ENCODE measurements at regions not wholly inside any gene's neighbourhood (a gene's known extent, or its start where the extent isn't known, plus 50 kb on each side); places are given as distances from the start of the nearest gene placed in this dataset.

DNA sequence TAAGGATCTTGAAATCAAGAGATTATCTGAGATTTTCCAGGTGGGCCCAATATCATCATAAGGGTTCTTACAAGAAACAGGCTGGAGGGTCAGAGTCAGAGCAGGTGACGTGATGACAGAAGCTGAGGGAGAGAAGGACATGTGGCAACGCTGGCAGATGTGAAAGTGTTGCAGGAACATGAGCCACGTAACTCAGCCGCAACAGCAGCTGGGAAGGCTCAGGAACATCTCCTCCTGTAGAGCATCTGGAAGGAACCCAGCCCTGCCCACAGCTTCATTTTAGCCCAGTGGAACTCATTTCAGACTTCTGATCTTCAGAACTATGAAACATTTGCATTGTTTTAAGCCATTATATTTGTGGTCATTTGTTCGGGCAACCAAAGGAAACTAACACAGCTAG lies 156.3 kb upstream of the VEGFC start:
- Histone ChIP-seq H3K4me2 (ENCODE audit: low read depth, low read length, poor library complexity, severe bottlenecking) (no peak overlapping the region), H3K9me3 (ENCODE audit: low read length) (no peaks in the 10 kb centered on the region), H2AFZ (ENCODE audit: low read length) (no peak overlapping the region)

DNA sequence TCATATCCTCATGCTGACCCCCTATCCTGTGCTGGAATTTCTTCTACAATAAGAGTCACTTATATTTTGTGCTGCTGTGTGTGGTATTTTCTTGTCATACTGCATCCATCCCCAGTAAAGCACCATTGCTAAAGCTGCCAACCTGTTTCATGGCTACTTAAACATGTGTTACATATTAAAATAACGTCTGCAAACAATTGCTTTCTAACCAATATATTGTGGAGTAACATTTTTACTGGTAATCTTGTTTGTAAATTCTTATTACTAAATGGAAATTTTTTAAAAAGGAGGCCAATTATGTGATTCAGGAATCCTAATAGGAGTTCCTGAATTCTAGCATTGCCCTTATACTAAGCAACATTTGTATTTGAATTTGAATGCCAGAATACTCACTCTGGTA lies 160.3 kb upstream of the VEGFC start:
- H3K27ac ChIP-seq (ENCODE audit: low read length), result no peak overlapping the region
- no peaks in the 10 kb centered on the region for H3K4me1 ChIP-seq (ENCODE audit: low read length)
- DNase-seq, result no peak
- no peak overlapping the region for H3K4me3 ChIP-seq (ENCODE audit: low read length)
- H3K79me2 ChIP-seq (ENCODE audit: low read length), result no peaks in the 10 kb centered on the region
- H2AFZ ChIP-seq (ENCODE audit: low read length), result no peak overlapping the region
- H3K9me3 ChIP-seq (ENCODE audit: low read length), result no peaks in the 10 kb centered on the region
- H3K36me3 ChIP-seq (ENCODE audit: insufficient read depth, low read length), result no peaks in the 10 kb centered on the region
- no peak overlapping the region for H3K9ac ChIP-seq (ENCODE audit: low read length)
- no peaks in the 10 kb centered on the region for H3K27me3 ChIP-seq (ENCODE audit: low read length)
- no peak overlapping the region for H3K4me2 ChIP-seq (ENCODE audit: low read depth, low read length, poor library complexity, severe bottlenecking)
- no peaks in the 10 kb centered on the region for H4K20me1 ChIP-seq (ENCODE audit: insufficient read depth, low read depth, low read length)
- H3K9me2 ChIP-seq (replicated peaks; ENCODE audit: insufficient read depth, low read length), result no peaks in the 10 kb centered on the region

More for the DNA sequence above, 156.3 kb upstream of the VEGFC start:
- Histone ChIP-seq H3K36me3 (ENCODE audit: insufficient read depth, low read length) (no peaks in the 10 kb centered on the region), H3K79me2 (ENCODE audit: low read length) (no peaks in the 10 kb centered on the region), H3K27ac (ENCODE audit: low read length) (no peak overlapping the region), H4K20me1 (ENCODE audit: insufficient read depth, low read depth, low read length) (no peaks in the 10 kb centered on the region), H3K9ac (ENCODE audit: low read length) (no peak overlapping the region), H3K9me2 (replicated peaks; ENCODE audit: insufficient read depth, low read length) (no peaks in the 10 kb centered on the region), H3K4me1 (ENCODE audit: low read length) (no peaks in the 10 kb centered on the region), H3K27me3 (ENCODE audit: low read length) (no peaks in the 10 kb centered on the region), H3K4me3 (ENCODE audit: low read length) (no peak overlapping the region)
- no peak for DNase-seq

DNA sequence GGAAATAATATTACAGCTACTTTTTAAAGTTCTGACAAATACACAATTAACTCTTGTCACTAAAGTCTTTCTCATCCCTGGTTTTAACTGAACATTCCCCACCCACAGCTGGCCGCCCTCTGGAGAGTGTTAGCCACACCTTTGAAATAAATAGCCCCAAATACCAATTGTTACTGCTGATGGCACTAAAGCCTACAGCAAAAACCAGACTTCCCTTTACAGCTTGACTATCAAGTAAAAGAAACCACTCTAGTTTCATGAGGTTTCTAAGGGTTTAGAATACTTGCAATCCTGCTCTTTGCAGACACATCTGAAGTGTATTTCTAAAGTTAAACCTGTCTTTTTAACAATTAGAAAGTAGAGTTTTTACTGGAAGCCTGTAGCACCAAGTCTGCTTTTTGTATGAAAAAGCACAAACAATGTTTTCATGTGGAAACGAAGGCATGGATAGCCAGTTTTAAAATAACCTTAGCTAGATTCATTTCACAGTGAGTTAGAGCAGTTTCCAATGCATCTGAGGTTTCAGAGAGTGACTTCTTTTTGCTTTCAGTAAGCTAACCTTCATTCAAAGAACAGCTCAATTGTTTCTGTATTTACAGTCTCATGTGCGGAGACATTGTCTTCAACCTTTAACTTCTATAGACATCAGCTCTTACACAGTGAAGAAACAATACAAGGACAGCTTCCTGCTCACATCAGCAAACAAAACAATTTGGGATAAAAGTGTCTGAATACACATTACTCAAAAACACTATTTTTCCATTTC lies 164.8 kb upstream of the VEGFC start:
- no peak for DNase-seq
- Histone ChIP-seq H3K4me2 (ENCODE audit: low read depth, low read length, poor library complexity, severe bottlenecking) (no peak overlapping the region), H3K4me1 (ENCODE audit: low read length) (no peaks in the 10 kb centered on the region), H4K20me1 (ENCODE audit: insufficient read depth, low read depth, low read length) (no peaks in the 10 kb centered on the region), H3K9me2 (replicated peaks; ENCODE audit: insufficient read depth, low read length) (no peaks in the 10 kb centered on the region), H3K27me3 (ENCODE audit: low read length) (no peaks in the 10 kb centered on the region), H2AFZ (ENCODE audit: low read length) (no peak overlapping the region), H3K9me3 (ENCODE audit: low read length) (no peaks in the 10 kb centered on the region), H3K9ac (ENCODE audit: low read length) (no peak overlapping the region), H3K36me3 (ENCODE audit: insufficient read depth, low read length) (no peaks in the 10 kb centered on the region), H3K79me2 (ENCODE audit: low read length) (no peaks in the 10 kb centered on the region), H3K27ac (ENCODE audit: low read length) (no peak overlapping the region), H3K4me3 (ENCODE audit: low read length) (no peak overlapping the region)

DNA sequence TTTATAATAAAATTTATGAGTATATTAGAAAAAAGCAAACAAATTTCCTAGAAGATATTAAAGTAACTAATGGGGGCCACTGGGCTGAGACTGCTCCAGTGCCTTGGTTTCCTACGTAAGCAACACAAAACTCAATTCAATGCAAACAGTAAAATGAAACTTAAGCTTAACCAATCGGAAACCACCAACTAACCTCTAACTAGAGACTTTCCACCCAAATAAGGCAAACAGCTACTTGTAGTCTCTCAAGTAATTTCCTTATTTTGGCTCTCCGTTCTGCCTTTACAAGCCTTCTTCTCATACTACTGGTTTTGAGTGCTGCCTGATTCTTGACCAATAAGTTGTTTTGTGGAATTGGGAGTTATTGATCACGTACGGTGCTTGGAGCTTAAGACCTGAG lies 167.3 kb upstream of the VEGFC start:
- Histone ChIP-seq H3K9ac (ENCODE audit: low read length) (no peak overlapping the region), H2AFZ (ENCODE audit: low read length) (no peak overlapping the region), H3K9me3 (ENCODE audit: low read length) (no peaks in the 10 kb centered on the region), H3K4me2 (ENCODE audit: low read depth, low read length, poor library complexity, severe bottlenecking) (no peak overlapping the region), H3K4me3 (ENCODE audit: low read length) (no peak overlapping the region), H3K27ac (ENCODE audit: low read length) (no peak overlapping the region), H3K4me1 (ENCODE audit: low read length) (no peaks in the 10 kb centered on the region), H3K27me3 (ENCODE audit: low read length) (no peaks in the 10 kb centered on the region), H3K79me2 (ENCODE audit: low read length) (no peaks in the 10 kb centered on the region), H4K20me1 (ENCODE audit: insufficient read depth, low read depth, low read length) (no peaks in the 10 kb centered on the region), H3K36me3 (ENCODE audit: insufficient read depth, low read length) (no peaks in the 10 kb centered on the region), H3K9me2 (replicated peaks; ENCODE audit: insufficient read depth, low read length) (no peaks in the 10 kb centered on the region)
- DNase-seq, result no peak

DNA sequence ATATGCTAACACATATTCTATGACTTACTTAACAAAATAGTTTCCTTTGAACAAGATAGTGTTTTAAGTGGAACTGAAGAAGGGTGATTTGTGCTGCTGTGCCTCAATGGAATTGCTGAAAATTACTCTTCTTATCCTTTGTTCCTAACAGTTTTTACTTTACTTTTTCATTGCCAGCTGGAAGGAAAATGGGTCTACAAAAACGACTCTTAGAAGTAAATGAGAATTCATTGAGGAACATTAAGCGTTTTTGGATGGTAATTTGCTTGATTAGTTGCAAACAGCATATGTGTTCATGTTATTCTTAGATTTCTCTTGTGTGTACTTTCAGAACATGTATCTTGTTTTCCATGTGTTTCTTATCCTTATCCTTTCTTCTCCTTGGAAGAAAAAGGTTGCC lies 170.4 kb upstream of the VEGFC start:
- no peaks in the 10 kb centered on the region for H3K79me2 ChIP-seq (ENCODE audit: low read length)
- H4K20me1 ChIP-seq (ENCODE audit: insufficient read depth, low read depth, low read length), result no peaks in the 10 kb centered on the region
- no peak for DNase-seq
- no peaks in the 10 kb centered on the region for H3K27me3 ChIP-seq (ENCODE audit: low read length)
- H3K9me3 ChIP-seq (ENCODE audit: low read length), result no peaks in the 10 kb centered on the region
- no peaks in the 10 kb centered on the region for H3K4me1 ChIP-seq (ENCODE audit: low read length)
- H3K9me2 ChIP-seq (replicated peaks; ENCODE audit: insufficient read depth, low read length), result no peaks in the 10 kb centered on the region
- no peak overlapping the region for H3K4me2 ChIP-seq (ENCODE audit: low read depth, low read length, poor library complexity, severe bottlenecking)
- H3K27ac ChIP-seq (ENCODE audit: low read length), result no peak overlapping the region
- H3K9ac ChIP-seq (ENCODE audit: low read length), result no peak overlapping the region
- no peaks in the 10 kb centered on the region for H3K36me3 ChIP-seq (ENCODE audit: insufficient read depth, low read length)
- H2AFZ ChIP-seq (ENCODE audit: low read length), result no peak overlapping the region
- no peak overlapping the region for H3K4me3 ChIP-seq (ENCODE audit: low read length)

DNA sequence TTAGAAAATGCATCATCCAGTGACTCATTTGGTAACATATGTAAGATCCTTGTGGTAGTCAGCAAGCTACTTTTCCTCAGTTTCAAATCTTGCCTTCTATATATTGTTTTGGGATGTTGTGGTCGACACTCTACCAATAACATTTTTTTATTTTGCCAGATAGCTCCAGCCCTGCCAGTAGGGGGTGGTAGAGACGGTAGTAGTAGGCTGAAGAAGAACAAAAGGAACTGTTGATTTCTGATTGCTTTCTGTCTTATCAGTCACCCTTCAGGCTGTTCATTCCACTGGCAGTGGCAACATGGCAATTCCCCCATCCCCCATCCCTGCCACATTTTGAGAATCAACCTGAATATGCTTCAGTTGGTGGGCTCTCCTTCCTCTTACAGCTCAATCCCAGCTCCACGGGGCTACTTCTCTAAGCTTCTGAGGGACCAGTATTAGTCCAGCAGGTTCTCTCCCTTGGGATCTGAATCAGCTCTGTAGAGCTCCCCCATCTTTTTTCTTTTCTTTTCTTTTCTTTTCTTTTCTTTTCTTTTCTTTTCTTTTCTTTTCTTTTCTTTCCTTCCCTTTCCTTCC lies 171.5 kb upstream of the VEGFC start:
- H2AFZ ChIP-seq (ENCODE audit: low read length), result no peak overlapping the region
- no peak overlapping the region for H3K4me2 ChIP-seq (ENCODE audit: low read depth, low read length, poor library complexity, severe bottlenecking)
- no peaks in the 10 kb centered on the region for H3K36me3 ChIP-seq (ENCODE audit: insufficient read depth, low read length)
- H4K20me1 ChIP-seq (ENCODE audit: insufficient read depth, low read depth, low read length), result no peaks in the 10 kb centered on the region
- H3K9ac ChIP-seq (ENCODE audit: low read length), result no peak overlapping the region
- H3K79me2 ChIP-seq (ENCODE audit: low read length), result no peaks in the 10 kb centered on the region
- peak; percentile 52 for DNase-seq
- no peak overlapping the region for H3K27ac ChIP-seq (ENCODE audit: low read length)
- H3K4me3 ChIP-seq (ENCODE audit: low read length), result no peak overlapping the region
- H3K9me2 ChIP-seq (replicated peaks; ENCODE audit: insufficient read depth, low read length), result no peaks in the 10 kb centered on the region
- H3K27me3 ChIP-seq (ENCODE audit: low read length), result no peaks in the 10 kb centered on the region
- no peaks in the 10 kb centered on the region for H3K9me3 ChIP-seq (ENCODE audit: low read length)
- no peaks in the 10 kb centered on the region for H3K4me1 ChIP-seq (ENCODE audit: low read length)

DNA sequence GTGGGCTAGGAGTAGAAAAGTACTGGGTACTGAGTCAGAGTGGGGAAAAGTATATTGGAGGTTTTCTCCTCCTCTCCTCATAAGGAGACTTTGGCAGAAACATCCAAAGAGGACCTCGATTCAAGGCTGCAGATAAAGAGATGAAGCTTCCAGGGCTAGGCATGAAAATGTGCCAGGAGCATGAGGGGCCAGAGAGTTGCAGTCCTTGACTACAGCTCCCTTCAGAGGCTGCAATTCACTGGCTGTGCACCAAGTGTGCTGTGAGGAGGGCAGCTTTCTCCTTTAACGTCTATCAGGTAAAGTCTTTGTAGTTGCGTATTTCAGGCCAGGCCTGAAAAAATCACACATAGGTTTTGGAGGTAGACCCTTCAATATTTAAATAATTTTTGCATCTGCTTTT lies 174.9 kb upstream of the VEGFC start:
- no peaks in the 10 kb centered on the region for H3K36me3 ChIP-seq (ENCODE audit: insufficient read depth, low read length)
- H3K4me2 ChIP-seq (ENCODE audit: low read depth, low read length, poor library complexity, severe bottlenecking), result no peak overlapping the region
- H3K27me3 ChIP-seq (ENCODE audit: low read length), result no peaks in the 10 kb centered on the region
- H3K9ac ChIP-seq (ENCODE audit: low read length), result no peak overlapping the region
- no peak overlapping the region for H2AFZ ChIP-seq (ENCODE audit: low read length)
- H3K4me1 ChIP-seq (ENCODE audit: low read length), result no peaks in the 10 kb centered on the region
- DNase-seq, result no peak
- H4K20me1 ChIP-seq (ENCODE audit: insufficient read depth, low read depth, low read length), result no peaks in the 10 kb centered on the region
- H3K79me2 ChIP-seq (ENCODE audit: low read length), result no peaks in the 10 kb centered on the region
- H3K27ac ChIP-seq (ENCODE audit: low read length), result no peak overlapping the region
- H3K9me3 ChIP-seq (ENCODE audit: low read length), result no peaks in the 10 kb centered on the region
- H3K9me2 ChIP-seq (replicated peaks; ENCODE audit: insufficient read depth, low read length), result no peaks in the 10 kb centered on the region
- no peak overlapping the region for H3K4me3 ChIP-seq (ENCODE audit: low read length)

DNA sequence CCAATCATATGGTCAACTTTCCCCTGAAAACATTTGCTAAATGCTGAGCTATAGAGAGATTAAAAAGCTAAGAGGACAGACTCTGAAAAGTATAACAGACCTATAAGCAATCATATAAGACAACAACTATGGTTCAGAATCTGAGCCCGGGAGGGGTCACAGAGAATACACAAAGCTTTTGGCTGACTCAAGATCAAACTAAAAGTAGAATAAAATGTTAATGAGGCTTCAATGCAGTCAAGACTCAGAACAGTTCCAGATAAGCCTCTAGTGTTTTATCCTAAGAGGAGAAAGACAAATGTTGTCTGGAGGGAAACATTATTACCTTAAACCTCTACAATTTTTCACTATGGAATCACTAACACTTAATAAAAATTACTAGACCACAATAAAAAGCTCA lies 175.4 kb upstream of the VEGFC start:
- Histone ChIP-seq H3K9me2 (replicated peaks; ENCODE audit: insufficient read depth, low read length) (no peaks in the 10 kb centered on the region), H3K27me3 (ENCODE audit: low read length) (no peaks in the 10 kb centered on the region), H3K36me3 (ENCODE audit: insufficient read depth, low read length) (no peaks in the 10 kb centered on the region), H3K9ac (ENCODE audit: low read length) (no peak overlapping the region), H3K4me2 (ENCODE audit: low read depth, low read length, poor library complexity, severe bottlenecking) (no peak overlapping the region), H3K27ac (ENCODE audit: low read length) (no peak overlapping the region), H3K79me2 (ENCODE audit: low read length) (no peaks in the 10 kb centered on the region), H3K9me3 (ENCODE audit: low read length) (no peaks in the 10 kb centered on the region), H2AFZ (ENCODE audit: low read length) (no peak overlapping the region), H3K4me3 (ENCODE audit: low read length) (no peak overlapping the region), H3K4me1 (ENCODE audit: low read length) (no peaks in the 10 kb centered on the region), H4K20me1 (ENCODE audit: insufficient read depth, low read depth, low read length) (no peaks in the 10 kb centered on the region)
- DNase-seq, result no peak

All from Karpas-422 (cell line).